KMS-11 (cell line): ENCODE measurements at regions not wholly inside any gene's neighbourhood (a gene's known extent, or its start where the extent isn't known, plus 50 kb on each side); places are given as distances from the start of the nearest gene placed in this dataset.

Source experiments
- H2AFZ ChIP-seq: fragments of 200-600 bp; sonication (generic); 2 replicates; pipeline ENCODE4 v1.6.1; 2016; ENCODE audit warnings: antibody characterized with exemption, mixed run types, low read depth
- H3K27ac ChIP-seq: fragments of 200-600 bp; sonication (generic); 2 replicates; pipeline ENCODE4 v1.6.1; 2016; ENCODE audit warnings: mild to moderate bottlenecking, mixed run types
- H3K27me3 ChIP-seq: fragments of 200-600 bp; sonication (generic); 2 replicates; pipeline ENCODE4 v1.6.1; 2017; ENCODE audit warnings: mild to moderate bottlenecking, low read depth, mixed run types, moderate library complexity; ENCODE audit not compliant: insufficient read depth
- H3K36me3 ChIP-seq: fragments of 200-600 bp; sonication (generic); 2 replicates; pipeline ENCODE4 v1.6.1; 2017; ENCODE audit warnings: mild to moderate bottlenecking, mixed run types; ENCODE audit not compliant: insufficient read depth
- H3K4me1 ChIP-seq: fragments of 200-600 bp; sonication (generic); 2 replicates; pipeline ENCODE4 v1.6.1; 2016; ENCODE audit warnings: mild to moderate bottlenecking, low read depth, mixed run types; ENCODE audit not compliant: poor library complexity, severe bottlenecking
- H3K4me2 ChIP-seq: fragments of 200-600 bp; sonication (generic); 2 replicates; pipeline ENCODE4 v1.7.0; 2016; ENCODE audit warnings: mild to moderate bottlenecking, mixed run types
- H3K4me3 ChIP-seq: fragments of 200-600 bp; sonication (generic); IDR thresholded peaks from 2 replicates; pipeline ENCODE4 v1.6.1; 2017; ENCODE audit warnings: low read depth, low read length, mixed read lengths; ENCODE audit not compliant: insufficient read depth
- H3K79me2 ChIP-seq: fragments of 200-600 bp; sonication (generic); 2 replicates; pipeline ENCODE4 v1.6.1; 2016; ENCODE audit warnings: low read depth, mixed run types; ENCODE audit not compliant: insufficient read depth
- H3K9ac ChIP-seq: fragments of 200-600 bp; sonication (generic); 2 replicates; pipeline ENCODE4 v1.6.1; 2016; ENCODE audit warnings: mild to moderate bottlenecking, mixed run types
- H4K20me1 ChIP-seq: fragments of 200-600 bp; sonication (generic); 2 replicates; pipeline ENCODE4 v1.6.1; 2016; ENCODE audit warnings: mild to moderate bottlenecking, mixed run types; ENCODE audit not compliant: insufficient read depth
- TF ChIP-seq, protein P1 (sequence below): fragments of 200-600 bp; sonication (generic); conservative IDR thresholded peaks from 2 replicates; pipeline ENCODE4 v1.6.1; 2017; ENCODE audit warnings: low read depth, mild to moderate bottlenecking, antibody characterized with exemption, low read length, moderate library complexity, mixed read lengths

DNA sequence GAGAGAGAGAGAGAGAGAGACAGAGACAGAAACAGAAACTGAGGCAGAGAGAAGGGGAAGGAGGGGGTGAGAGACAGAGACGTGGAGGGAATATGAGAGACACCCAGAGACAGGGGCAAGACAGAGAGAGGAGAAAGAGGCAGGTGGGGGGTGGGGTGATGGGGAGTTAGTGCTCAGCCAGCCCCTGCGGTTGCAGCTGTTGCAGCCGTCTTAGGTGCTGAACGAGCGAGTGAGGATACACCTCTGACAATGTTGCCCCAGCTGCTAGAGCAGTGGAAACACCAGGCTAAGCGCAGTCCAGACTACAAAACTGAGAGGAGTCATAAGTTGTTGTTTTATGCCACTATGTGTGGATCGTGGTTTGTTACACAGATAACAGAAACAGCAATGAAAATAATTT, 328.2 kb upstream of the SHH start:
- H3K36me3 ChIP-seq: no peaks in the 10 kb centered on the region
- no peaks in the 10 kb centered on the region for H3K4me1 ChIP-seq
- H3K79me2 ChIP-seq: no peaks in the 10 kb centered on the region
- no peak overlapping the region for H2AFZ ChIP-seq
- TF ChIP-seq, protein P1, sequence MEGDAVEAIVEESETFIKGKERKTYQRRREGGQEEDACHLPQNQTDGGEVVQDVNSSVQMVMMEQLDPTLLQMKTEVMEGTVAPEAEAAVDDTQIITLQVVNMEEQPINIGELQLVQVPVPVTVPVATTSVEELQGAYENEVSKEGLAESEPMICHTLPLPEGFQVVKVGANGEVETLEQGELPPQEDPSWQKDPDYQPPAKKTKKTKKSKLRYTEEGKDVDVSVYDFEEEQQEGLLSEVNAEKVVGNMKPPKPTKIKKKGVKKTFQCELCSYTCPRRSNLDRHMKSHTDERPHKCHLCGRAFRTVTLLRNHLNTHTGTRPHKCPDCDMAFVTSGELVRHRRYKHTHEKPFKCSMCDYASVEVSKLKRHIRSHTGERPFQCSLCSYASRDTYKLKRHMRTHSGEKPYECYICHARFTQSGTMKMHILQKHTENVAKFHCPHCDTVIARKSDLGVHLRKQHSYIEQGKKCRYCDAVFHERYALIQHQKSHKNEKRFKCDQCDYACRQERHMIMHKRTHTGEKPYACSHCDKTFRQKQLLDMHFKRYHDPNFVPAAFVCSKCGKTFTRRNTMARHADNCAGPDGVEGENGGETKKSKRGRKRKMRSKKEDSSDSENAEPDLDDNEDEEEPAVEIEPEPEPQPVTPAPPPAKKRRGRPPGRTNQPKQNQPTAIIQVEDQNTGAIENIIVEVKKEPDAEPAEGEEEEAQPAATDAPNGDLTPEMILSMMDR: no peak
- H4K20me1 ChIP-seq: no peaks in the 10 kb centered on the region
- H3K4me2 ChIP-seq: no peak overlapping the region
- no peak overlapping the region for H3K4me3 ChIP-seq
- H3K27ac ChIP-seq: no peak overlapping the region
- H3K27me3 ChIP-seq: no peaks in the 10 kb centered on the region
- no peak overlapping the region for H3K9ac ChIP-seq

DNA sequence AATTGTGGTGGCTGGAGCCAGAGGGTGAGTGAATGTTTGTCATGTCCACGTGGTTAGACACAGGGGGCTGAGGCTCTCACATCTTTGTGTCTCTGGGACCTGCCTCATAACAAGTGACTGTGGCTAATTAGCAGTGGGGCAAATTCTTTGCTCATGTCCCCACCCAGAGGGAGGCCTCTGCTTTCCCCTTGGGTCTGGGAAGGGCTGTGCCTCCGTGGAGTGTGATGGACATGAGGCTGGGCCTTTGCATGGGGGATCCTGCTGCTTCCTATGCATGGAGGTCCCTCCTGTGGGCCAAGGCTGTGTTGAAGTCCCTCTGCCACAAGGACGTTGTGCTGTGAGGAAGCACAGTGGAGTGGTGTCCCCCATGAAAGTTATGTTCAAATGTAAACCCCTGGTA, 327.4 kb upstream of the SHH start:
- TF ChIP-seq, protein P1: no peak
- no peak overlapping the region for H3K27ac ChIP-seq

DNA sequence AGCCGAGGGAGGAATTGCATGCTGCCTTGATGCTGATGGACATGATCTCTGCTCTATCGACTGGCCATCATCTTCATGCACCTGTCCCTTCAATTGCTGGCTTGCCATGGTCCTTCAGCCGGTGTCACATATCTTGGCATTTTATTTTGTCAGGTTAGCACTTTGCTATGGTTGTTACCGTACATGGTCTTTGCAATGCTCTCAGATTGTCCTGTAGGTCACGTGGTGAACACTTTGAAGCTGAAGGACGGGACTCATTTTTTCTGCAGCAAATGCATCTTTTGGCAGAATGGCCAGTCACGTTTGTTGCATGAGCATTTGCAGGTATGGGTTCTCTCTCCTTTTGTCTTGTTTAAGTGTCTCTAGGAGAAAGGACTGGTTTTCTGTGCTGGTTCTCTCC, 326.8 kb upstream of the SHH start:
- Histone ChIP-seq H3K36me3 (no peaks in the 10 kb centered on the region), H3K9ac (no peak overlapping the region), H3K27ac (no peak overlapping the region), H3K4me1 (no peaks in the 10 kb centered on the region), H2AFZ (no peak overlapping the region), H3K4me2 (no peak overlapping the region), H3K4me3 (no peak overlapping the region), H4K20me1 (no peaks in the 10 kb centered on the region), H3K27me3 (no peaks in the 10 kb centered on the region), H3K79me2 (no peaks in the 10 kb centered on the region)
- TF ChIP-seq, protein P1: no peak

More for the DNA sequence above, 327.4 kb upstream of the SHH start:
- Histone ChIP-seq H3K4me1 (no peaks in the 10 kb centered on the region), H3K4me2 (no peak overlapping the region), H4K20me1 (no peaks in the 10 kb centered on the region), H3K4me3 (no peak overlapping the region), H3K9ac (no peak overlapping the region), H3K79me2 (no peaks in the 10 kb centered on the region), H2AFZ (no peak overlapping the region), H3K36me3 (no peaks in the 10 kb centered on the region), H3K27me3 (no peaks in the 10 kb centered on the region)

DNA sequence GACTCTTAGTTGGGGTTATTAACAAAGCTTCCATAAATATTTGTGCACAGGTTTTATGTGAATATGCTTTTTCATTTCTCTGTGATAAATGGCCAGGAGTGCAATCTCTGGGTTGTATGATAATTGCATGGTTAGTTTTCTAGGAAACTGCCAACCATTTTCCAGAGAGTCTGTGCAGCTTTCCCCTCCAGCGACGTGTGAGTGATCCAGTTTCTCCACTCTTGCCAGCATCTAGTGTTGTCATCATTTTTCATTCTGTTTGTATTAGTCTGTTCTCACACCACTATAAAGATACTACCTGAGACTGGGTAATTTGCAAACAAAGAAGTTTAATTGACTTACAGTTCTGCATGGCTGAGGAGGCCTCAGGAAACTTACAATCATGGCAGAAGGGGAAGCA, 319.6 kb upstream of the SHH start:
- Histone ChIP-seq H3K4me1 (no peaks in the 10 kb centered on the region), H3K27ac (no peak overlapping the region), H3K4me3 (no peak overlapping the region), H3K27me3 (no peaks in the 10 kb centered on the region), H2AFZ (no peak overlapping the region), H3K9ac (no peak overlapping the region), H3K79me2 (no peaks in the 10 kb centered on the region), H3K36me3 (no peaks in the 10 kb centered on the region), H4K20me1 (no peaks in the 10 kb centered on the region), H3K4me2 (no peak overlapping the region)
- TF ChIP-seq, protein P1: no peak
